Subcutaneous abdominal adipose tissue (tissue), 5 donors: ENCODE measurements at regions not wholly inside any gene's neighbourhood (a gene's known extent, or its start where the extent isn't known, plus 50 kb on each side); places are given as distances from the start of the nearest gene placed in this dataset.

Source experiments
- H3K27ac ChIP-seq: one replicate; pipeline ENCODE4 v1.7.0; 2013; ENCODE audit warnings: low read depth, mild to moderate bottlenecking, inconsistent platforms, low read length, moderate library complexity
- H3K27me3 ChIP-seq, 5 donors: one replicate each; pipeline ENCODE4 v1.7.0; 2013; ENCODE audit warnings: low read length in 5 of 5, inconsistent platforms in 1 of 5; ENCODE audit not compliant: control insufficient read depth in 5 of 5, insufficient read depth in 4 of 5
- H3K36me3 ChIP-seq, 5 donors: one replicate each; pipeline ENCODE4 v1.7.0; 2013; ENCODE audit warnings: low read length in 5 of 5; ENCODE audit not compliant: control insufficient read depth in 5 of 5, insufficient read depth in 5 of 5
- H3K4me1 ChIP-seq, 5 donors: one replicate each; pipeline ENCODE4 v1.7.0; 2013; ENCODE audit warnings: low read length in 5 of 5, mild to moderate bottlenecking in 3 of 5, moderate library complexity in 1 of 5; ENCODE audit not compliant: control insufficient read depth in 5 of 5, insufficient read depth in 5 of 5
- H3K4me3 ChIP-seq, 5 donors: one replicate each; pipeline ENCODE4 v1.7.0; 2013; ENCODE audit warnings: low read length in 5 of 5, low read depth in 1 of 5
- H3K9ac ChIP-seq, 5 donors: one replicate each; pipeline ENCODE4 v1.7.0; 2013; ENCODE audit warnings: low read length in 5 of 5, mild to moderate bottlenecking in 4 of 5, moderate library complexity in 3 of 5
- H3K9me3 ChIP-seq, 5 donors: one replicate each; pipeline ENCODE4 v1.7.0; 2013; ENCODE audit warnings: low read length in 5 of 5; ENCODE audit not compliant: control insufficient read depth in 5 of 5
- donor health status: healthy.
- donor health status: healthy.
- donor health status: healthy.
- donor health status: healthy.
- donor health status: healthy.

DNA sequence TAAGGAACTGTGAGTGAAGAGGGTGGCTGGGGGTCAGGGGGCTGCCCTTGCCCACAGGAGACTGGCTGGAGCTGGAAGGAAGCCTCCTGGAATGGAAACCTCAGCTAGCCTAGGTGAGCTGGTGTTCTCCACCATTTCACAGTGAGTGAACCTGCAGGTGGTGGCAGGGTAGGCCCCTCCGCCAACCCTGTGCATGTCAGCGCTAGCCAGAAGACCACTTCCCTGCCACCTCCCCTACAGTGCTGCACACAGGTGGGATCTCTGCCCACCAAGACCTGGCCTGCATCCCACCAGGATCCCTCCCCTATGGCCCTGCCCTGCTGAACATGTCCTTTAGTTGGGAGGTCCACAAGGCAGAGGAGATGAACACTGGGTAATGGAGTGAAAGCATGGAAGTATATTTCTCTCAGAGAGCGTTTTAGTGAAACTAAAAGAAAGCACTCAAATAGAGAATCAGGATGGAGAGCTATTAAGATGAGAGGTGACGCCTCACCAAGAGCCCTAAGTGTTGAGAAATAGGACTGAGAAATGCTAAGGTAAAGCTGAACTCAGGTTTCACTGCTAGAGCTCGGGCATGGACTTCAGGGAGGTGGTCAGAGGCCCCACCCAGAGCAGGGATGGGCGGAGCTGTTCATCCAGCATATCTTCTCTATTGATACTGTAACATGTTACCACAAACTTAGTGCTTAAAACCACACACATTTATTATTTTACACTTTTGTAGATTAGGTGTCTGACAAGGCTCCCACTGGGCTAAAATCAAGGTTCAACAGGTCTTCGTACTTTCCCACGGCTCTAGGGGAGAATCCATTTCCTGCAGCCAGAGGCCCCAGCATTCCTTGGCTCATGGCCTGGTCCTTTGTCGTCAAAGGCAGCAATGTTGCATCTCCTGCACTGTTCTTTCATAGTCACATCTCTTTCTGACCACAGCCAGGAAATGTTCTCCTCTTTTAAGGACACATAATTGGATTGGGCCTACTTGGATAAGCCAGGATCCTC, 83.2 kb downstream of the DIRAS2 start:
- H3K4me1 ChIP-seq: peaks cover 0 to 2% (median 0%) of the 10 kb centered on the region in 5 donors
- no peak overlapping the region for H3K9ac ChIP-seq
- H3K4me3 ChIP-seq: no peak overlapping the region
- no peak overlapping the region for H3K27ac ChIP-seq
- peaks cover 0 to 2% (median 0%) of the 10 kb centered on the region in 5 donors for H3K9me3 ChIP-seq
- no peaks in the 10 kb centered on the region for H3K36me3 ChIP-seq
- H3K27me3 ChIP-seq: no peaks in the 10 kb centered on the region
